H1 (cell line): ENCODE measurements at regions not wholly inside any gene's neighbourhood (a gene's known extent, or its start where the extent isn't known, plus 50 kb on each side); places are given as distances from the start of the nearest gene placed in this dataset.

Source experiments
- BACH1 ChIP-seq: IDR thresholded peaks from 2 replicates; pipeline ENCODE4 v1.6.1; 2012; ENCODE audit warnings: low read length, improper control_type of control experiment
- KDM5A ChIP-seq: fragments of 200-600 bp; IDR thresholded peaks from 2 replicates; pipeline ENCODE4 v1.7.1; 2012; ENCODE audit warnings: mild to moderate bottlenecking, low read length, inconsistent platforms, mixed read lengths
- SIX5 ChIP-seq: IDR thresholded peaks from 2 replicates; pipeline ENCODE4 v1.6.1; 2011; ENCODE audit warnings: mild to moderate bottlenecking, low read depth, low read length
- USF2 ChIP-seq: IDR thresholded peaks from 2 replicates; pipeline ENCODE4 v1.6.1; 2011; ENCODE audit warnings: low read length, improper control_type of control experiment

- TF ChIP-seq KDM5A (no peak), BACH1 (no peak), SIX5 (no peak), USF2 (no peak)
These were observed 125.6 kb upstream of the PITX1 start (continued) for GRCh38 chr5:135159626-135160025.
